GM18861 (cell line): ENCODE measurements at regions not wholly inside any gene's neighbourhood (a gene's known extent, or its start where the extent isn't known, plus 50 kb on each side); places are given as distances from the start of the nearest gene placed in this dataset.
A peak's percentile ranks its signal among the peaks of the same experiment; 100 is the strongest.
"Not testable (repeated sequence)": the region's sequence is repeated elsewhere in the genome, so short reads cannot be mapped to it uniquely, and the experiment has no call there.

ENCODE experiments used
- ATAC-seq: cut with Tn5 transposase; IDR thresholded peaks from one replicate; pipeline ENCODE4 v1.9.1; 2021; ENCODE audit not compliant: unreplicated experiment

GRCh38 chr6:98395610-98396166 lies 438.7 kb upstream of the POU3F2 start:
- ATAC-seq, result no peak

GRCh38 chr6:98416027-98416426 lies 418.3 kb upstream of the POU3F2 start:
- no peak for ATAC-seq

DNA sequence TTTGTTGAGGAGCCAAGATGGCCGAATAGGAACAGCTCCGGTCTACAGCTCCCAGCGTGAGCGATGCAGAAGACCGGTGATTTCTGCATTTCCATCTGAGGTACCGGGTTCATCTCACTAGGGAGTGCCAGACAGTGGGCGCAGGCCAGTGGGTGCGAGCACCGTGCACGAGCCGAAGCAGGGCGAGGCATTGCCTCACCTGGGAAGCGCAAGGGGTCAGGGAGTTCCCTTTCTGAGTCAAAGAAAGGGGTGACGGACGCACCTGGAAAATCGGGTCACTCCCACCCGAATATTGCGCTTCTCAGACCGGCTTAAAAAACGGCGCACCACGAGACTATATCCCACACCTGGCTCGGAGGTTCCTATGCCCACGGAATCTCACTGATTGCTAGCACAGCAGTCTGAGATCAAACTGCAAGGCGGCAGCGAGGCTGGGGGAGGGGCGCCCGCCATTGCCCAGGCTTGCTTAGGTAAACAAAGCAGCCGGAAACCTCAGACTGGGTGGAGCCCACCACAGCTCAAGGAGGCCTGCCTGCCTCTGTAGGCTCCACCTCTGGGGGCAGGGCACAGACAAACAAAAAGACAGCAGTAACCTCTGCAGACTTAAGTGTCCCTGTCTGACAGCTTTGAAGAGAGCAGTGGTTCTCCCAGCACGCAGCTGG lies 417.7 kb upstream of the POU3F2 start:
- ATAC-seq, result not testable (repeated sequence)

DNA sequence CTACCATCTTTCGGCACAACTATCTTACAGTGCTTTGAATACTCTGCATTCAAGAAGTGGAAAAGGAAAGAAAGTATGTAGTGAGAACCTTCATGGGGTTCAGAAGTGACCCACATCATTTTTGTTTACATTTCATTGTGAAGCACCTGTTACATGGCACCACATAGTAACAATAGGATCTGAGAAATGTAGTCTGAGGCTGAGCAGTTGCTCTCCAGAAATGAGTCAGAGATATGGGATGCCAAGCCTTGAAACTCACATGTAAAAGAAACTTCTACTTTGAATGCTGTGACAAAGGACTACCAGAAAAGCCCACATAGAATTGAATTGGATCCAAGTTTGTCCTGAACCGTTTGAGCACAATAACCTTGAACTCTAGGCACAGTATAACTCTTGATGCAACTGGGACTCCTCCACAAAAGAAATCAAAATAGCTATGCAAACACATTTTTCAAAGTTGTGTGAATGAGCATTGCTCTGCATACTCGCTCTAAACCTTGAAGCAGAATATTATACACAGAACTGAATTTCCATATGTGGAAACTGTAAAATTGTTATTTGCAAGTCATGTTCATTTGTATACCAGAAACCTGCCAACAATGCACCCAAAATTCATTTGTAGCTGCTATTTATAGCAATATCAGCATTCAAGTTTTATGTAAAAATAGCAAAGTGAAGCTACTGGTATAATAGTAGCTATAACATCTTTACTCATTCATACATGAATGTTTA lies 400.9 kb upstream of the POU3F2 start:
- peak; percentile 78 for ATAC-seq

DNA sequence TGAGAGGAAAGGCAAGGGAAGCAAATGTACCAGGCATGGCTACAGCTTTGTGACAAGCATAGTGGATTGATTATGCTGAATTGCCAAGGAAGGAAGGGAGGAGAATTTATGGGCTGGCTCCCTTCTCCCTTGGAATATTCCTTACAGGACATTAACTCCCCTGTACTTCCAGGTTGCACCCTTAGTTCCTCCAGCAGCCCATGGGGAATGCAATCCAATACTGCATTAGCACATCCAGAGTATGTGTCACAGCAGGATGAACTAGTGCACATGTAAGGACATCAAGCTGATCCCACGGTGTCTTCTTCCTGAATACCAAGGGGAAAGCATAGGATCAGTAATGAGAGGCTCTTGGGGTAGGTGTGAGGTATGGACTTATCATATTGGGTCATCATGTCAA lies 390.7 kb upstream of the POU3F2 start:
- ATAC-seq, result no peak

GRCh38 chr6:98452685-98453084 lies 381.7 kb upstream of the POU3F2 start:
- ATAC-seq, result no peak

DNA sequence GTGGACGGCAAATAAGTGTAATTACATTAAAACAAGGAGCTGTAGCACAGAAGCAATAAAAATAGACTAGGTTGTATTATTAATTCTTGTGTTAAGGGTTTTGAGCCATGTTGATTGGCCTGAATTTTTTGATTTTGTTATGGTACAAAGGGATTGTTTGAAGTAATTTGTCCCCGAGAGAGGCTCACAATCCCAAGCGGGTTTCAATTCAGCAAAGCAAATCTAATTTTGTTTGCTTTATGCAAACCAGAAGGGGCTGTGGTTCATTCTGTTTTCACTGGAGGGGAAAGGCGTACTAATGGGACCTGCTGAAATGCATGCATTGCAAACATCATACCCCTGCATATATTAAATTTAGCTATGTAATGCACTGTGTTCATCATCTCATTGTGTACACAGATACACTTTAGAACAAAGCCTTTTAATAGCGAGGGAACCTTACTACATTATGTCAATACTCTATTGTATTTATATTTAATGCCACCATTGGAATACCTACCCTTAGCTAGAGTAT lies 379.5 kb upstream of the POU3F2 start:
- ATAC-seq, result no peak

DNA sequence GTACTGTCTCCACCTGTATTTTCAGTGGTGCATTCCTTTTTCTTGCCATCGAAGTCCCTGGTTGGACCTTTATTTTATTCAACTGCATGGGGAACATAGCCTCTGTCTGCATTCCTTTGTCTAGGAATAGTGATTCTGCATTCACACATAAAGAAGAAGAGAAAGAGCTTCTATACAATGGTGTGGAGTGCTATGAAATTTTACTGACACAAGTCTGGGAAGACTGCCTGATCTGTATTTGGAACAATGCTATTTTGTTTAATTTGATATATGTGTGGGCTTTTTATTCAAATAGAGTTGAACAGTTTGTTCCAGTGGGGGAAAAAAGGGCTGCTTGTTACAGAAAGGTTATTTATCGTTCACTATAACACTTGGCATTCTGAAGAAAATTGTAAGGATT lies 375.7 kb upstream of the POU3F2 start:
- no peak for ATAC-seq

DNA sequence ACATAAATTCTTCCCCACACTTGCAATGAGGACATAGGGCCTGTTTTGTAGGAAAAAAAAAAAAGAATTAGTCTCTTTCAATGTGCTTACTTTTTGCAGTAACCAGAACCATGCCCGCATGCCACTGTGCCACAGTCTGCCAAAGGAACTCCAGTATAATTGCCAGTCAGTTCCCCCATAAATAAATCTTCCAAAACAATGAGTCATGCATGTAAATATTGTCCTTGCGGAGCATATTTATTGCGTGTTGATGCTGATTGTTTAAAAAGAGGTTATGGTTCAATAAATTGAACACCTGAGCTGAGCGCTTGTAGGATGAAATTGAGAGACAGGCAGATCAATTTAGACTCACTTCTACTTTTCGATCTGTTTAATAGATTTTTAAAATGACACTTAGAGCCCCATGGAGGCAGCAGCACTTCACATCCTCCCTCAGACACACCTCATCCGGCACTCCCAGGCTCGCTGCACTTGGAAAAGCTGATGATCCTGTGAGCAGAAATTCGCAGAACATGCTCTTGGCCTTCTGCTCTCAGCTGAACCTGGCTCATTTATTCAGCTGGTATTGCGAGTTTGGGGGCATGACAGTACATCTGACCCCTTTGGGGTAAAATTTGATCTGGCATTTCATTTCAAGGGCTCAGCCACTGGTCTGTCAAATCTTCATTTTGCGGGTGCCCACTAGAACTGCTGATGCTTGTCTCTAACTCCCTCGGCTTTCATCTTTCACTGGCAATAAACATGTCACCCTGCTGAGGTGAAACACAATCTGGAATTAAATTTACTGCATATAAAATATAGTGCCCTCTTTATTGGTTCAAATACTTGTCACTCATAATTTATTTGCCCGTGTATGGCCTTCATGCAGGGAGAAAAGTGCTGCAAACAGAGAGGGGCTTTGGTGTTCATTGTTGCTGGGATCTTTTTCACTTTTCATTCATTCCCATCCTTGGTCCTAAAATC lies 371.1 kb upstream of the POU3F2 start:
- no peak for ATAC-seq

- ATAC-seq, result no peak
Measured at GRCh38 chr6:98467091-98467490, 367.3 kb upstream of the POU3F2 start.

DNA sequence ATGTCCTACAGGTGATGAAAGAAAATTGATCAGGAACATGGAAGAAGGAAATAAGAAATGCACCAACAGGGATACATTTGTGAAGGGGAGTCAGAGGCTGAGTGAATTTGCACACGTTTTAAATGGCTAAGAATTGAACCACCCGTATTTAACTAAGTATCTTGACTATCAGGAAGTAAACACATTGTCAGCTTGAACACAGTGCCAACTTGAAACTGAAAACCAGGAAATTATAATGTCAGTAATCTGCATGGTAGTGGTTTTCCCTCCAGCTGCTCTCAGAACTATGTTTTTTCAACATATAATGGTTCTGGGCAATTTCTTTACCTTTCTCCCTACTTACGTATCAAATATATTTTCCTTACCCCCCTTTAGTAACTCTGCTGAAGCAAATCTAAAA lies 366.5 kb upstream of the POU3F2 start:
- ATAC-seq, result no peak

- no peak for ATAC-seq
Measured at GRCh38 chr6:98469141-98469540, 365.2 kb upstream of the POU3F2 start.

- no peak for ATAC-seq
Measured at GRCh38 chr6:98470821-98471220, 363.6 kb upstream of the POU3F2 start.

- no peak for ATAC-seq
Measured at GRCh38 chr6:98471444-98471843, 362.9 kb upstream of the POU3F2 start.

DNA sequence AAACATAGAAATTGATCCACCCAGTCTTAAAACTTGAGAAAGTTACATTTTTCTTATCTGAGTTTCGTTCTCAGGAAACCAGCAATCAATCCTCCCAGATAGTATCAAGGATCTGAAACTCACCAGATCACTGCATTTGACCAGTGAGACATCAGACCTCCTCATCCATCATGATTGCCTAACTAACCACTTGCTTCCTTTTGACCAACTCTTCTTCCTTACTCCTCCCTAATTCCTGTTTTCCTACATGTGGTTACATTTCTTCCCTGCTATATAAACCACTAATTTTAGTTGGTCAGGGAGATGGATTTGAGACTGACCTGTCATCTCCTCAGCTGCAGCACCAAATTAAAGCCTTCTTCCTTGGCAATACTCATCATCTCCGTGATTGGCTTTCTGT lies 357.1 kb upstream of the POU3F2 start:
- ATAC-seq, result no peak

GRCh38 chr6:98484696-98485095 lies 349.7 kb upstream of the POU3F2 start:
- no peak for ATAC-seq

DNA sequence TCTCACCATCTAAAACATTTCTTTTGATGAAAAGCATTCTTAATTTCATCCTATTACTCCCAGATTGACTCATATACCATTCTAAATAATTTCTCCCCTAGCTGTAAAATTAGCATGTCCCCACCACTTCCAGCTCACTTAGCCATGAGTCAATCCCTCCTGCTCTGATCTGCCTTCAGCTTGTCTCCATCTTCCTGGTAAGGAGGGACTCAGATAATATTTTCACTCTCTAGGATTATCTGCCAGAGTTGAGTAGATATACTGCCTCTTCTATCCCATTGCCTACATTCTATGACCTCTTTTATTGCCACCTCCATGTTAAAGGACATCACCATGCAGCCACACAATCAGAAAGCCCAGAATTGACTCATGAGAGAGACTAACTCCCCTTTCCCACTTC lies 348.8 kb upstream of the POU3F2 start:
- no peak for ATAC-seq

- no peak for ATAC-seq
Measured at GRCh38 chr6:98486057-98486456, 348.3 kb upstream of the POU3F2 start.

- ATAC-seq, result no peak
Measured at GRCh38 chr6:98487612-98488011, 346.8 kb upstream of the POU3F2 start.

DNA sequence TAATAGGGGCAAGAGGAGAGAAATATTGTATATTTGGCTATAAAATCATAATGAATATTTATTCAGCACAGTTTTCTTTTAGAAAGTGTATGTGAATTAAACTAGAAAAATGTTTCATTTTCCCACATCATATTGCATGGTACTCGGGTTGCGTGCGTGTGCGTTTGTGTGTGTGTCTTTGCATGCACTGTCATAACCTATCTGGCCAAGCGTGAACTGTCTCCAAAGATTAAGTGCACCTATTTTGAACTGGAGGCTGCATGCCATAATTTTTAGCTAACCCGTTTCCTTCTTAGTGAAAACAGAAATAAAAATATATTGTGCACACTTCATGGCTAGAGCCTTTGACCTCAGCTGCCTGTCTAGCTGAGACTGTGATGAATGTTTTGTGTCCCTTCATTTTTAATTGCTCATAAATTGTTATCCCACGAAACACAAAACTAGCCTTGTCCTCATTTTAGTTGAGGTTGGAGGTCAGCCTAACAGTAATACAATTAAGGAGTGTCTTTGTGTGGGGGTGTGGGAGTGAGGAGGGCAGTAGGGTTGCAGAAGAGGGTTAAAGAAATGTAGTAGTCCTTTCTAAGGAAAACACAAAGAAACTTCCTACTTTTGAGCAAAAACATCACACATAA lies 336.1 kb upstream of the POU3F2 start:
- no peak for ATAC-seq

- no peak for ATAC-seq
Measured at GRCh38 chr6:98498866-98499265, 335.5 kb upstream of the POU3F2 start.
